SK-N-SH (cell line): ENCODE measurements at regions not wholly inside any gene's neighbourhood (a gene's known extent, or its start where the extent isn't known, plus 50 kb on each side); places are given as distances from the start of the nearest gene placed in this dataset.

Experiments used
- CTCF ChIA-PET: fragments of 300-600, 350-600 bp; formaldehyde crosslinking; extraction: SDS; loops from one replicate; lab custom pipeline; 2021; lab: Yijun Ruan, JAX
- POLR2A ChIA-PET: fragments of 350-600 bp; sonication (Branson Sonifier 250); formaldehyde crosslinking; extraction: SDS; loops from one replicate; lab custom pipeline; 2020; ENCODE audit warnings: antibody characterized with exemption, inconsistent platforms; lab: Yijun Ruan, JAX
- DNase-seq: peaks from one replicate; pipeline ENCODE4 v3.0.0; 2012
- H2AFZ ChIP-seq: fragments of 200-600 bp; sonication (generic); 2 replicates; pipeline ENCODE4 v1.8.1; 2016; ENCODE audit warnings: antibody characterized with exemption, mild to moderate bottlenecking, low read depth
- H3F3A ChIP-seq: fragments of 200-600 bp; sonication (generic); replicated peaks from 2 replicates; pipeline ENCODE3; 2016; ENCODE audit warnings: antibody characterized with exemption, mild to moderate bottlenecking; ENCODE audit not compliant: insufficient read depth
- H3K27ac ChIP-seq, 2 experiments: fragments of 200-500 bp in 1 of 2; fragments of 200-600 bp in 1 of 2; sonication (Bioruptor generic) in 1 of 2; sonication (generic), shearing (Covaris generic) in 1 of 2; 2 replicates each; pipeline versions ENCODE4 v1.5.1 to v1.6.1; 2014 to 2016; ENCODE audit warnings: low read depth in 2 of 2, inconsistent platforms in 1 of 2, low read length in 1 of 2, mild to moderate bottlenecking in 1 of 2, mixed read lengths in 1 of 2
- H3K27me3 ChIP-seq: fragments of 200-600 bp; sonication (generic), shearing (Covaris generic); 2 replicates; pipeline ENCODE4 v1.6.1; 2016; ENCODE audit warnings: mixed run types; ENCODE audit not compliant: insufficient read depth
- H3K36me3 ChIP-seq, 2 experiments: fragments of 200-500 bp in 1 of 2; fragments of 200-600 bp in 1 of 2; sonication (Bioruptor generic) in 1 of 2; sonication (generic) in 1 of 2; replicated peaks in 1 of 2; 2 replicates each; pipeline versions ENCODE3 to v1.5.1; 2014 to 2016; ENCODE audit warnings: low read length in 1 of 2, mild to moderate bottlenecking in 1 of 2; ENCODE audit not compliant: insufficient read depth in 2 of 2, control insufficient read depth in 1 of 2
- H3K4me1 ChIP-seq, 2 experiments: fragments of 200-500 bp in 1 of 2; fragments of 200-600 bp in 1 of 2; sonication (Bioruptor generic) in 1 of 2; sonication (generic), shearing (Covaris generic) in 1 of 2; 2 replicates each; pipeline versions ENCODE4 v1.5.1 to v1.6.1; 2014 to 2016; ENCODE audit warnings: low read depth in 1 of 2, low read length in 1 of 2, mixed run types in 1 of 2; ENCODE audit not compliant: insufficient read depth in 2 of 2, control insufficient read depth in 1 of 2
- H3K4me2 ChIP-seq: fragments of 200-600 bp; sonication (generic), shearing (Covaris generic); 2 replicates; pipeline ENCODE4 v1.6.1; 2017; ENCODE audit warnings: mixed run types
- H3K4me3 ChIP-seq, 2 experiments: fragments of 200-500 bp in 1 of 2; fragments of 200-600 bp in 1 of 2; sonication (Bioruptor generic) in 1 of 2; sonication (generic), shearing (Covaris generic) in 1 of 2; 2 replicates each; pipeline versions ENCODE4 v1.5.1 to v1.8.1; 2014 to 2016; ENCODE audit warnings: low read depth in 2 of 2, inconsistent platforms in 1 of 2, low read length in 1 of 2, mild to moderate bottlenecking in 1 of 2, mixed read lengths in 1 of 2, moderate library complexity in 1 of 2
- H3K79me2 ChIP-seq: fragments of 200-600 bp; sonication (generic); 2 replicates; pipeline ENCODE4 v1.8.1; 2017; ENCODE audit warnings: mild to moderate bottlenecking; ENCODE audit not compliant: insufficient read depth
- H3K9ac ChIP-seq: fragments of 200-600 bp; sonication (generic); 2 replicates; pipeline ENCODE4 v1.6.1; 2017; ENCODE audit warnings: mixed run types
- H3K9me2 ChIP-seq: fragments of 200-600 bp; sonication (generic); 2 replicates; pipeline ENCODE4 v1.6.1; 2017; ENCODE audit warnings: mixed run types
- H3K9me3 ChIP-seq: fragments of 200-600 bp; sonication (generic); 2 replicates; pipeline ENCODE4 v1.6.1; 2017; ENCODE audit warnings: mixed run types, mild to moderate bottlenecking, moderate library complexity
- H4K20me1 ChIP-seq: fragments of 200-600 bp; sonication (generic); 2 replicates; pipeline ENCODE4 v1.6.1; 2017; ENCODE audit warnings: mild to moderate bottlenecking, mixed run types; ENCODE audit not compliant: insufficient read depth
- ELF1 ChIP-seq: IDR thresholded peaks from 2 replicates; pipeline ENCODE4 v1.4.0; 2012
- EP300 ChIP-seq, 2 experiments: IDR thresholded peaks; 2 replicates each; pipeline versions ENCODE4 v1.4.0 to v1.6.1; 2012; ENCODE audit warnings: borderline replicate concordance in 1 of 2, low read depth in 1 of 2, low read length in 1 of 2
- EZH2phosphoT487 ChIP-seq: fragments of 200-600 bp; sonication (generic); IDR thresholded peaks from 2 replicates; pipeline ENCODE4 v1.6.1; 2017; ENCODE audit warnings: low read depth, mixed run types, mild to moderate bottlenecking, antibody characterized with exemption, moderate library complexity, borderline replicate concordance
- FOXJ3 ChIP-seq: sonication (generic); formaldehyde crosslinking; IDR thresholded peaks from 2 replicates; pipeline ENCODE4 v1.5.1; 2020; ENCODE audit warnings: mild to moderate bottlenecking, missing genetic modification reagents
- GABPA ChIP-seq: IDR thresholded peaks from 2 replicates; pipeline ENCODE4 v1.4.0; 2012; ENCODE audit warnings: low read depth, mild to moderate bottlenecking
- GATA2 ChIP-seq: sonication (generic); formaldehyde crosslinking; IDR thresholded peaks from 2 replicates; pipeline ENCODE4 v1.5.0; 2020; ENCODE audit warnings: mild to moderate bottlenecking, missing genetic modification reagents
- JUND ChIP-seq: IDR thresholded peaks from 2 replicates; pipeline ENCODE4 v1.4.0; 2012
- MEF2A ChIP-seq: IDR thresholded peaks from 2 replicates; pipeline ENCODE4 v1.4.0; 2012; ENCODE audit warnings: low read depth, borderline replicate concordance
- NFIC ChIP-seq: IDR thresholded peaks from 2 replicates; pipeline ENCODE4 v1.4.0; 2012; ENCODE audit warnings: borderline replicate concordance
- NRF1 ChIP-seq: IDR thresholded peaks from 2 replicates; pipeline ENCODE4 v1.6.1; 2012; ENCODE audit warnings: low read depth, mild to moderate bottlenecking, low read length
- RAD21 ChIP-seq: IDR thresholded peaks from 2 replicates; pipeline ENCODE4 v1.6.1; 2012; ENCODE audit warnings: mild to moderate bottlenecking, low read length
- RCOR1 ChIP-seq: fragments of 150-350 bp; IDR thresholded peaks from 2 replicates; pipeline ENCODE4 v1.6.1; 2017; ENCODE audit warnings: antibody characterized with exemption, low read length
- RFX5 ChIP-seq: IDR thresholded peaks from 2 replicates; pipeline ENCODE4 v1.6.1; 2012; ENCODE audit warnings: mild to moderate bottlenecking, improper control_type of control experiment, low read length
- TCF12 ChIP-seq: IDR thresholded peaks from 2 replicates; pipeline ENCODE4 v1.4.0; 2012
- YY1 ChIP-seq: IDR thresholded peaks from 2 replicates; pipeline ENCODE4 v1.4.0; 2012; ENCODE audit warnings: low read depth, mild to moderate bottlenecking
- WGBS: methylation state at CpG from one replicate; pipeline ENCODE4 v1.1.6; 2017; ENCODE audit warnings: low lambda C conversion rate; 5-methylcytosine and 5-hydroxymethylcytosine counted together
- TF ChIP-seq, protein P1 (sequence below): fragments of 150-350 bp; IDR thresholded peaks from 2 replicates; pipeline ENCODE4 v1.6.1; 2016; ENCODE audit warnings: mild to moderate bottlenecking, low read depth, low read length
- TF ChIP-seq, protein P2 (sequence below): IDR thresholded peaks from 2 replicates; pipeline ENCODE4 v1.4.0; 2012; ENCODE audit warnings: low read depth, borderline replicate concordance
- TF ChIP-seq, protein P3 (sequence below): IDR thresholded peaks from 2 replicates; pipeline ENCODE4 v1.6.1; 2012; ENCODE audit warnings: mild to moderate bottlenecking, low read depth, low read length, moderate library complexity
- TF ChIP-seq, protein P4 (sequence below): IDR thresholded peaks from 2 replicates; pipeline ENCODE4; 2012

DNA sequence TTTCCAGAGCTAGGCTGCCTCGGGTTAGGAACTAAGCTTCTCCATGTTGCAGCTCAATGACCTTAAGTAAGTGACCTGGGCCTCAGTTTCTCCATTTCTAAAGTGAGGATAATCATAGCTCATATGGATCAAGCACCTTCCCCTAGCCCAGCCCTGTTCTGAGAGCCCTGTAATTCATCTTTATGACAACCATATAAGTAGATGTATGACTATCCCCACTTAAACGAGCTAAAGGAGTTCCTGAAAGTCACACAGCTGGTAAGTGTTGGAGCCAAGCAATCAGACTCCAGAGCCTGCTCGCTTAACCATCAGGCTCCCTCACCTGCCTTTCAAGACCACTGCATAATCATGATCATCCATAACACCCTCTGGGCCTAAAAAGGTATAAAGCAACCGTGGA, 135.4 kb downstream of the SP3 start:
- no peaks in the 10 kb centered on the region for H3K36me3 ChIP-seq
- DNase-seq, result no peak
- no peak overlapping the region for H2AFZ ChIP-seq
- H3K79me2 ChIP-seq, result no peaks in the 10 kb centered on the region
- no peaks in the 10 kb centered on the region for H3F3A ChIP-seq
- CTCF ChIA-PET, result interaction anchor here (0.7 to 1.0 kb wide), 3 partner anchors 16 to 1167 kb away, joined by 3 read pairs; no protein-coding TSS in a partner anchor
- WGBS, result 37% methylated on average over 4 of the region's 4 CpGs
- no peak overlapping the region for H3K27ac ChIP-seq
- TF ChIP-seq RFX5, result no peak
- no peak for TF ChIP-seq ELF1
- no peak for TF ChIP-seq FOXJ3
- TF ChIP-seq, protein P1, sequence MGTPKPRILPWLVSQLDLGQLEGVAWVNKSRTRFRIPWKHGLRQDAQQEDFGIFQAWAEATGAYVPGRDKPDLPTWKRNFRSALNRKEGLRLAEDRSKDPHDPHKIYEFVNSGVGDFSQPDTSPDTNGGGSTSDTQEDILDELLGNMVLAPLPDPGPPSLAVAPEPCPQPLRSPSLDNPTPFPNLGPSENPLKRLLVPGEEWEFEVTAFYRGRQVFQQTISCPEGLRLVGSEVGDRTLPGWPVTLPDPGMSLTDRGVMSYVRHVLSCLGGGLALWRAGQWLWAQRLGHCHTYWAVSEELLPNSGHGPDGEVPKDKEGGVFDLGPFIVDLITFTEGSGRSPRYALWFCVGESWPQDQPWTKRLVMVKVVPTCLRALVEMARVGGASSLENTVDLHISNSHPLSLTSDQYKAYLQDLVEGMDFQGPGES, result no peak
- TF ChIP-seq, protein P2, sequence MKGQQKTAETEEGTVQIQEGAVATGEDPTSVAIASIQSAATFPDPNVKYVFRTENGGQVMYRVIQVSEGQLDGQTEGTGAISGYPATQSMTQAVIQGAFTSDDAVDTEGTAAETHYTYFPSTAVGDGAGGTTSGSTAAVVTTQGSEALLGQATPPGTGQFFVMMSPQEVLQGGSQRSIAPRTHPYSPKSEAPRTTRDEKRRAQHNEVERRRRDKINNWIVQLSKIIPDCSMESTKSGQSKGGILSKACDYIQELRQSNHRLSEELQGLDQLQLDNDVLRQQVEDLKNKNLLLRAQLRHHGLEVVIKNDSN, result no peak
- no peak for TF ChIP-seq TCF12
- TF ChIP-seq, protein P3, sequence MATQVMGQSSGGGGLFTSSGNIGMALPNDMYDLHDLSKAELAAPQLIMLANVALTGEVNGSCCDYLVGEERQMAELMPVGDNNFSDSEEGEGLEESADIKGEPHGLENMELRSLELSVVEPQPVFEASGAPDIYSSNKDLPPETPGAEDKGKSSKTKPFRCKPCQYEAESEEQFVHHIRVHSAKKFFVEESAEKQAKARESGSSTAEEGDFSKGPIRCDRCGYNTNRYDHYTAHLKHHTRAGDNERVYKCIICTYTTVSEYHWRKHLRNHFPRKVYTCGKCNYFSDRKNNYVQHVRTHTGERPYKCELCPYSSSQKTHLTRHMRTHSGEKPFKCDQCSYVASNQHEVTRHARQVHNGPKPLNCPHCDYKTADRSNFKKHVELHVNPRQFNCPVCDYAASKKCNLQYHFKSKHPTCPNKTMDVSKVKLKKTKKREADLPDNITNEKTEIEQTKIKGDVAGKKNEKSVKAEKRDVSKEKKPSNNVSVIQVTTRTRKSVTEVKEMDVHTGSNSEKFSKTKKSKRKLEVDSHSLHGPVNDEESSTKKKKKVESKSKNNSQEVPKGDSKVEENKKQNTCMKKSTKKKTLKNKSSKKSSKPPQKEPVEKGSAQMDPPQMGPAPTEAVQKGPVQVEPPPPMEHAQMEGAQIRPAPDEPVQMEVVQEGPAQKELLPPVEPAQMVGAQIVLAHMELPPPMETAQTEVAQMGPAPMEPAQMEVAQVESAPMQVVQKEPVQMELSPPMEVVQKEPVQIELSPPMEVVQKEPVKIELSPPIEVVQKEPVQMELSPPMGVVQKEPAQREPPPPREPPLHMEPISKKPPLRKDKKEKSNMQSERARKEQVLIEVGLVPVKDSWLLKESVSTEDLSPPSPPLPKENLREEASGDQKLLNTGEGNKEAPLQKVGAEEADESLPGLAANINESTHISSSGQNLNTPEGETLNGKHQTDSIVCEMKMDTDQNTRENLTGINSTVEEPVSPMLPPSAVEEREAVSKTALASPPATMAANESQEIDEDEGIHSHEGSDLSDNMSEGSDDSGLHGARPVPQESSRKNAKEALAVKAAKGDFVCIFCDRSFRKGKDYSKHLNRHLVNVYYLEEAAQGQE, result no peak
- TF ChIP-seq NFIC, result no peak
- no peak for TF ChIP-seq NRF1
- TF ChIP-seq EZH2phosphoT487, result no peak
- TF ChIP-seq, protein P4, sequence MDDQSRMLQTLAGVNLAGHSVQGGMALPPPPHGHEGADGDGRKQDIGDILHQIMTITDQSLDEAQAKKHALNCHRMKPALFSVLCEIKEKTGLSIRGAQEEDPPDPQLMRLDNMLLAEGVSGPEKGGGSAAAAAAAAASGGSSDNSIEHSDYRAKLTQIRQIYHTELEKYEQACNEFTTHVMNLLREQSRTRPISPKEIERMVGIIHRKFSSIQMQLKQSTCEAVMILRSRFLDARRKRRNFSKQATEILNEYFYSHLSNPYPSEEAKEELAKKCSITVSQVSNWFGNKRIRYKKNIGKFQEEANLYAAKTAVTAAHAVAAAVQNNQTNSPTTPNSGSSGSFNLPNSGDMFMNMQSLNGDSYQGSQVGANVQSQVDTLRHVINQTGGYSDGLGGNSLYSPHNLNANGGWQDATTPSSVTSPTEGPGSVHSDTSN, result no peak
- TF ChIP-seq JUND, result no peak
- no peak for TF ChIP-seq RAD21
- no peak for TF ChIP-seq GABPA
- TF ChIP-seq YY1, result no peak
- no peak for TF ChIP-seq RCOR1
- TF ChIP-seq GATA2 (CRISPR knock-in tag), result no peak
- no peak for TF ChIP-seq MEF2A
- no peak for TF ChIP-seq EP300 (IDR thresholded peaks at IDR 0.05; ENCODE audit: borderline replicate concordance in 1 of 2, low read depth in 1 of 2, low read length in 1 of 2)
- no peaks in the 10 kb centered on the region for H3K9me3 ChIP-seq
- no peaks in the 10 kb centered on the region for H3K9me2 ChIP-seq
- H3K27me3 ChIP-seq, result no peaks in the 10 kb centered on the region; the same call in 1 of the 2 replicates
- no peak overlapping the region for H3K4me2 ChIP-seq
- POLR2A ChIA-PET, result no interaction called here
- H3K4me3 ChIP-seq, result no peak overlapping the region
- peaks cover 0 to 10% of the 10 kb centered on the region in 2 experiments; a peak in 1 of 4 replicates for H3K4me1 ChIP-seq
- H3K9ac ChIP-seq, result no peak overlapping the region
- H4K20me1 ChIP-seq, result no peaks in the 10 kb centered on the region
